Activated CD4-positive, alpha-beta T cell treated with anti-CD3 and anti-CD28 coated beads, Interleukin-10, Interleukin-2, amounts not matched to agents 100 ng/mL and 50 ng/mL, durations not matched to agents 16 hours and 8 hours (primary cell): ENCODE measurements at regions not wholly inside any gene's neighbourhood (a gene's known extent, or its start where the extent isn't known, plus 50 kb on each side); places are given as distances from the start of the nearest gene placed in this dataset.

Experiments used
- DNase-seq: peaks from one replicate; pipeline ENCODE4 v3.0.0-alpha.2; 2020

DNA sequence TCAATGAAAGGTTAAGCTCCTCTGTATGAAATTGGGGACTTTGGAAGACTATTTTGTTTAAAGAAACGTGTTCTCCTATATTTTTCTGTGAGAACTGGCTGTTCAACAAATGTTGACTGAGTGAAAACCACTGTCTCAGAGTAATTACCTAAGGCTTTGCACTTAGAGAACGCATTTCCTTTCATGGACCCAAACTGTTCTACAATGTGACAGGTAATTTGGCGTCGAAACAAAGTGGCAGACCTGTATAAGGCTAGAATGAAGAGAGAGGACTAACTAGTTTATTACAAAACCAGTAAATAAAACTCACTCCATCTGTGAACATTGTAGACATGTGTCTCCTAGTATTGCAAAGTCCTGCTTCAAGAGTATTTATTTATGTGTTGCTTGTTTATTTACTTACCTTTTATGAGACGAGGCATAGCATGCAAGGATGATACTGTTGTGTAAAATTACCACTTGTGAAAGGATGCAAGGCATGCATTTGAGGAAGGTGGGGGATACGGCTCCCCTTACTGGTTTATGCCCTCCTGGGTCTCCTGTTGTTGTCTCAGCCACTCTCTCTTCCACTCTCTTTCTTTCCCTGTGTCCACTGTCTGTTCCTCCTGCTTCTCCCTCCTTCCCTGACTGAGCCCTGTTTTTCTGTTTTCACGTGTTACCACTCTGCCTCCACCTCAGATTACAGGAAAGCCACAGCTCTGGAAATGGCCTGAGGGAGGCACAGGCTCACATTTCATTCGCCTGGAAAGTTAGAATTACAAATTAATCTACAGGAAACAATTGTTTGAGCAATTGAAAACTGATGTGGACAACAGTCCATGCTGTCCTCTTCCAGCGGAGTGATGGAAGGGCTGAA, 444.0 kb upstream of the ZNF608 start:
- no peak for DNase-seq

DNA sequence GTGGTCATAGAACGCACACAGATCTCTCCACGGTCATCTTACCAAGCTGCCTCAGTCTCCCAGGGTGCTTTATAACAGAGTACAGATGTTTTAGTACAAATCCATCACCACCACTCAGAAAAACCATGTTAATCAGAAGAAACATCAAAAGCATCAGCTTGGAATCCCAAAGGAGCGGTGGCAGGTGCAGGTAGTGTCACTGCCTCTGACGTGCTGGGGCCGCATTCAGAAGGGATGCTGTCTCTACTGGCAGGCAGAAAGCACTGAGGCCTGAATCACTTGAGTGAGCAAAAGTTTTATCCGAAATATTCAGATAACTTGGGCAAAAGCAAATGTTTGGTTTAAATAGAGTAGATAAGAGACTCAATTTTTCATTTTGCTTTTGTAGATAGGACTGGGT, 448.4 kb upstream of the ZNF608 start:
- DNase-seq: no peak

DNA sequence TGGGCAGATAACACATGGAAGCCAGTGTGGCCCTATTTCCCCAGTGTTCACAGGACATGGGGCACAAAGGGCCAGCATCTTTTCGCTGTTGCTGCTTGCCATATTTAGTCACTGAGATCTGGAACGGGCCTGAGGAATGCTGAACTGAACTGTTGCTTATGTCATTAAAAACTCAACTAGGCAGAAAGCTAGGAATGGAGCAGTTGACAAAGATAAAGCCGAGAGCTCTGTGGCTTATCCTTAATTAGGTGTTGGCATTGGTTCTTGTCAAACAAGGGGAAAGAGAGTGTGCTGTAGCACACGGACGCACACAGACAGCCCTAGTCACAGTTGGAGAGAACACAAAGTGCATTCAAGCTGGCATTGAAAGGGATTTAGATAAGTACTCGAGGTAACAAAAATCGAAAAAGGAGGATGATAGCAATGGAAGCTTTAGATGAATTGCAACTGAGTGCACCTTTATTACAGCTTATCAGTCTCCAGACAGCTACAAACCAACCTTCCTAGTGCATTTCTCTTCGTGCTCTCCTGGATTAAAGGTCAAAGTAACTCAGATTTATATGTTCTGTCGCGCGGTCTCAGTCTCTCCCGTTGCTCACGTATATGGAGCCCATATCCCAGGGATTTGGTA, 450.2 kb upstream of the ZNF608 start:
- DNase-seq: no peak

DNA sequence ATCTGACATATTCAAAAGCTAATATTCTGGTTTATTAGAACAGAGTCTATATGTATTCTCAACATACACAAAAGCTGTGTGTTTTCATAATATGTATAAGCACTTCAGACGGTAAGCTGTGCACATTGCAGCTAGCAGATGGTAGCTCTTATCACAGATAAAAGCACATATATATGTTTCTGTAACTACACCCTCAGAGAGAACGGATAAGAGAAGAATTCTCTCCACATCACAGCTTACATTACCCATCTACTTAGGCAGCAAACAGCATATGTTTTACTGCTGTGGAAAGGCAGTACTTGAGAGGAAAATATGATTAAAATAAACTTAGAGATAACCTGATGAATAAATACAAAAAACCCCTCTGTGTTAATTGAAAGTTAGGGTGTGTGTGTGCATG, 450.9 kb upstream of the ZNF608 start:
- no peak for DNase-seq

DNA sequence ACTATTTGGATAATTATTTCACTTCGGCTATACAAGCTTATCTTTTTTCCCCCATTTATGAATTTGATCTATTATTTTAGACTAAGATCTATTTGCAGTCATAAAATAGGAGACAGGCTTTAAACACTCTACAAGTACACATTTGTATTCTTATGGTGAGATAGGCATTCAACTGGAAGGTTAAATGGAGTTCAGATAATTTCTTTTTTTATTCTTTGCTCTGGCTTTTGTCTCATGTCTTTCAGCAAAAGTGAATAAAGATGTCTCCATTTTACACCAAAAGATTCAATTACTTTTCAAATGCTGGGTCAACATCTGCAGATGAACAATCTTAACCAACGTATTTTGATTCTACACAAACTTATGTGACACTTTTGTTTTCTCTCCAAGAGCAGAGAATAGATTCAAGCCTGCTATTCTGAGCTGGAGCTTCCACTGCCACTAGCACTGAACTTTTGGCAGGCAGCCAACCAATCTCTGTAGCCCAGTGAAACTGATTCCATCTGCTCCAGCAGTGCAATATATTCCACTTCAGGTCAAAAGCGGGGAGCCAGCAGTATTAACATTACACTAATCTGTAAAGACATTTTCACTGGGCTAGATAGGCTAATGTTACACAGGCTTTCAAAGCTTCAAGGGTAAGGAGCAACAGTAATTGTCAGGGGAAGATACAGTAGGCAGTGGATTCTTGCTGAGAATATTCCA, 452.0 kb upstream of the ZNF608 start:
- DNase-seq: no peak

DNA sequence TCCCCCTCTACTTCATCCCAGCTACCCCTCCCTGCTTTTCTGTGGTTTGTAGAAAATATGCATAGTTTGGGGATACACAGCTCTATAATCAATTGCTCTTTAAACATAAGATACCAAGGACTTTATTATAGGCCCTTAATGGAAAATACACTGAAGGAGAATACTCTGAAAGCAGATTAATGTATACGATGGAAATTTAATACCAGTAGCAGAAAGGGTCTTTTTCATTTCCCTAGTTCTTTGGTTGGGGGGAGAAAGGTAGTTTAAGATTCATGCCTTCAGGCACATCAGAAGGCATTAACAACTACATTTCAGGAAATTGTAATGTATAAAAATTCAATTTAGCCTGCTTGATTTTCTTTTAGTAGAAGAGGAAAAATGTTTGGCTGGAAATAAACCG, 452.9 kb upstream of the ZNF608 start:
- DNase-seq: no peak

DNA sequence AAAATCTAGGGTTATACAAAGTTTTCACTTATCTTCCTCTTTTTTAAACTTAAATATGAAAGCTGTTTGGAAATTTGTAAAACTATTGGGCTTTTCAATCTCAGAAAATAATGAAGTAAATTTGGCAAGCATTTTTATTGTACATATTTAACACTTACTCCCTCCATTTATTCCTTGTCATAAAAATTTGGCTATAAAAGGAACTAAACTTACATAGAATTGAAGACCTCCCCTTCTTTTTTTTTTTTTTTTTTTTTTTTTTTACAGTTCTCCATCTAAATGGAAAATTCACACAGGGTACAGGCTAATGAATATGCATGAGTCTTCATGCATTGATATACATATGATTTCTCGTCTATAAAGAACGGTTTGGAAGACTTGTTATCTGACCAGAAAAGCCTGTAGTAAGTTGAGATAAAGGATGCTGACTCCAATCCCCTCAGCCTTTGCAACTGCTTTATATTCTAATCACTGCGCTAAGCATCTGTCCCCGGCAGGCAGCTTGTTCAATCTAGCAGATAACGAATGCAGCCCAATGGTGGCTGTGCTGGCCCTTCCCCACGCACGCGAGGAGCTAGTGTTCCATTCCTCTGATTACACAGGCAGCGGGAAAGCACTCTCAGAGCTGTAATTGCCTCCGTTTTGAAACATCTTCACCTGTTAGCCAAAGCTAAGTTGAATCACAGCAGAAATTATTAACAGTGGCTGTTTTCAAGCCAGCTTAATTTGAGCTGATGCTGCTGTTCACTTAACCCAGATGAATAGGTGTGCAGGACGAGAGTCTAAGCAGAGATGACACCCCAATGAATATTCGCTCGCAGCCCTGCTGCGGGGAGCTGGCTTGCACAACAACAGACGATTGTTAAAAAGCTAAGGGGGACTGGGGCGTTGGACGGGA, 453.8 kb upstream of the ZNF608 start:
- DNase-seq: no peak

DNA sequence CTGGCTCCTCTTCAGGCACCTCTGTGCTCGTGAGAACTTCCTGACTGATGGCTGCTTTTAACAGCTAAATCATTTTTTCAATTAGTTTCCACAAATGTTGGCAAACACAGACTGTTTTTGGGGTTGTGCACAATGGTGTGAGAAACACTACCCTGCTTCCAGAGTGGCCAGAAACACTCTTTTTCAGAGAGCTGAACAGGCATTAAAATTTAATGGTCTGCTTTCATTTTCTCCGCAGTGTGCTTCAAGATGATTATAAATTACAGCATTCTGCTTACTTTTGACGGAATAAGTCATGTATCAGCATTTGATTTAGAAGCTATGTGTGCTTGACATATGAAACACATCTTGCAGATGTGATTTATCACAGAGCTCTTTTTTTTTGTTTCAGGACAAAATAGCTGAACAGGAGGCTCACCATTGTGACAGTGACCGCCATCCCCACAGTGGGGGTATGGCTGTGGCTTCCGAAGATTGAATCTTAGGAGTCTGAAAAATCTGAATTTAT, 454.5 kb upstream of the ZNF608 start:
- no peak for DNase-seq

DNA sequence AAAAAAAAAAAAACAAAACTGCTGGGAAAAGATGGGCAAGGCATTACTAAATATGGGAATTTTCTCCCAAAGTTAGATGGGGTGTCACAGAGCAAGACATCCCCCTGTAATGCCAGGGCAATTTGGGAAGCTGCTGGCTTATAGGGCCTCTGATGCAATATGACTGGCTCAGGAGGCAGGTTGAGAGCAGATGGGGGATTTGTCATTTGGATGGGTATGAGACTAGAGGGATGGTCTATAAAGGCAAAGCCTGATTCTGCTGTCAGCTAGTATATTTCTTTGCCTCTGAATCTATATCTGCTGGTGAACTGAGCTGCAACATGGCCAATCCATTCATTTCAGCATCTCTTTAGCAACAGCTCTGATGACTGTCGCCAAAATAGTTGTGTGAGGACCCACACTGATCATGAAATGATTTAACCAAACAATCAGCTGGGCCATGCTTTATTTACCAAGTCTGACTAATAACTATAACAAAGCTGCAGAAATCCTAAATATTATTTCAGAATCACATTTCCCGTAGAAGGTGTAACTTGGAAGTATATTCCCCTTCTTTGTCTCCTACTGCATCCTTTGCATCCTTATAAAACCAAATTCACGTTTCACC, 455.1 kb upstream of the ZNF608 start:
- no peak for DNase-seq

DNA sequence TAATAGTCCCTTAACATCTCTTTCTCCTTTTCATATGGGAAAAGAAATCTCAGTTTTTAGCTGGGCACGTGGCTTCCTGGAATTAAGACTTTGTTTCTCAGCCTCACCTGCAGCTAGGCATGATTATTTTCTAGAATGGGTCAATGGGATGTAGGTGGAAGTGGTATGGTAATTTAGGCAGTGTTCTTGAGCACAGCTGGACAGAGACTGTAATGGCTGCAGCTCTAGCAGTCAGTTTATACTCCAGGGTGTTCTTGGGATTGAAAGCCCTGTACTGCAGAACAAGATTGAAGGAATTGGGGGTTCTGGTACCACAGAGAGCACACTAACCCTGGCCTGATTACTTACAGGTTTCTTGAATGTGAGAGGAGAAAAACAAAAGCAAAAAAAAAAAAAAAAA, 455.9 kb upstream of the ZNF608 start:
- DNase-seq: no peak

DNA sequence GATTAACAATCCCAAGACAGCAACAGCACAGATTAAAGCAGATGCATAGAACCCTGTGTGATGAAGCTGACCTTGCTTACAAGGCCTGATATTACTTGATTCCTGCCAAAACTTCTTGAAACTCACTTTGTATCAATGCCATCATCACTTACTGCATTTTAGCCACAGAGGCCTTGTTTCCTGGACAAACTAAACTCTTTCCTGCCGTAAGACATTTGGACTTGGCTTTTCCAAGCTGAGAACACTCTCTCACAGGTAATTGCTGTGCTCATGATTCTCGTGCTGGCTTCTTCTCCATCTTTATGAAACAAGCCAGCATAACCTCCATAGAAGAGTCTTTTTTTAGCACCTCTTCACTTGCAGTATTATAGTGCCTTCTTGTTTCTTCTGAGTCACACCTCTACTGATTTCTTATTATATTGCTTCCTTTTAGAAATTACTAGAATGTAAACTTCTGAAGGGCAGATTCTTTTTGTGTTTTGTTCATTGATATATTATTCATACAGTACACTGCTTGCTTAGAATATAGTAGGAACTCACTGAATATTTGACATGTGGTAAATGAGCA, 456.5 kb upstream of the ZNF608 start:
- no peak for DNase-seq

DNA sequence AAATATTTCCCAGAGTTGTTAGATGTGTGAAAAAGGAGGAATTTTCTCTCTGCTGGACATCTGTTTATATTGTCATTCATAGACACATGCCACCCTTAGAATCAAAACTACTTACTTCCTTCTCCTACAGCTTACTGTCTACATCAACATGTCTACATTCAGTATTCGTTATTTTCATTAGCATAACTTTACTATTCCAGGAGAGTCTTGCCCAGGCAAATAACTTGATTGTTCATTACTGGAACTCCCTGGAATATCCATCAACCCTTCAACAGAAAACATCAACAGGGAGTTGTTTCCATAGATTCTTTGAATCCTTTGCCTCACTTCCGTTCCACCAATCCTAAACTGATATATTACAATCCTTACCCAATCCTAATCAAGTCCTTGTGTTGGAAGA, 457.5 kb upstream of the ZNF608 start:
- no peak for DNase-seq

DNA sequence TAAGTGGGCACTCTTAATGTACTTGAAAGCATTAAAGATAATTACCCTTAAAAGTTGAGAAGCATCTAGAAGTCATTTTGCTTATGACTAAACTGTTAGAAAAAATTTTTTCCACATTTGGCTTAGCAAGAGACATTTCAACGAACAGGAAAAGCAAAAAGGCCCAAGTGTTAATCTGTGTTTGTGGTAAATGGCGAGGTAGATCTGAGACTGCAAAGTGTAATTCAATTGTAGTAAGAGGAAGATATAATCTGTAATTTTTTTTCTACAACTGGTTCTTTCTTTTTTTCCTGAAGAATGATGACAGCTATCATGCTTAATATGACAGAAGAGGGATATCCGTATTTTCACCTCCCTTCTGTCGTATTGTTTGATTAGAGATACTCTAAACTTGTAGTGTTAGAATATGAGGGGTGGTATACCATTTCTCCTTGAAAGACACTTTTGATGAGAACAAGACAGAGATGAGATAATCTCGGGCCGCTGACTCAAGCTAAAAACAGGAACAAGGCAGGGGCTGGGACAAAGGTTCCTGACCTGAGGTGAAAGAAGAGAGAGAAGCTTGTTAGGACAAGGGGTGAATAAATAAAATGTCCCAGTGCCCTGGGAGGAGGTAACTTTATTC, 459.3 kb upstream of the ZNF608 start:
- DNase-seq: no peak

DNA sequence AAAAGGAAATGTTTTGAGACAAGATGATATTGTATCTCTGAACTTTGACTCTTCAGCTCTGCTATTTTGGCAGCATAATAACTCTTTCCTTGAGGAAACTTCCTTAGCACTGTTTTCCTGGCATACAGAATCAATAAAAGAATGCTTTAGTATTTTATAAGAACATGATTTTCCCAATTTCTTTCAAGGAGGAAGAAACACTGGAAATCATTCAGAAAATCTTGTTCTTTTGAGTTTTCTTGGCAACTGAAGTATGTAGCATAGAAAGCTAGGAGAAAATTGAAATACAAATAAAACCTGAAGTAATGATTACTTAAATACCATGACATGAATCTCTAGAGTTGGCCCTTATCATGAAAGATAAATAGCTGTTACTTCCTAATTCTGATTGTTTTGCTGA, 461.4 kb upstream of the ZNF608 start:
- DNase-seq: no peak

DNA sequence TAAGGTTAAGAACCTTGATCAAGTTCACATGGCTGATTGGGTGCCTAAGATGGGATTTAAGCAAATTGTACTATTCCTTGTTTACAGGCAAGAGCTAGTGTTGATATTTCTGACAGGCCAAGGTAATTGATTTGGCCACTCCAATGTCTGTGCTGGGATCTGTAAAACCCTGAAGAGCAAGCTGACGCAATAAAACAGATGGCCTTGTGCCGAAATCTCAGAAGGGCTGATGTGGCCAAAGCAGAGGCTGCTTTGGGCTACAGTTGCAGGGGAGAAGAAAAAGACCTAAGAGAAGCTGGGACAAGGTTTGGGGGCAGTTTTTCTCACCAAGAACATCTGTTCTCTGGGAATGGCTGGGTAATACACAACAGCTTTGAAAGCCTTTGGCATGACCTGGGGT, 463.2 kb upstream of the ZNF608 start:
- DNase-seq: no peak

DNA sequence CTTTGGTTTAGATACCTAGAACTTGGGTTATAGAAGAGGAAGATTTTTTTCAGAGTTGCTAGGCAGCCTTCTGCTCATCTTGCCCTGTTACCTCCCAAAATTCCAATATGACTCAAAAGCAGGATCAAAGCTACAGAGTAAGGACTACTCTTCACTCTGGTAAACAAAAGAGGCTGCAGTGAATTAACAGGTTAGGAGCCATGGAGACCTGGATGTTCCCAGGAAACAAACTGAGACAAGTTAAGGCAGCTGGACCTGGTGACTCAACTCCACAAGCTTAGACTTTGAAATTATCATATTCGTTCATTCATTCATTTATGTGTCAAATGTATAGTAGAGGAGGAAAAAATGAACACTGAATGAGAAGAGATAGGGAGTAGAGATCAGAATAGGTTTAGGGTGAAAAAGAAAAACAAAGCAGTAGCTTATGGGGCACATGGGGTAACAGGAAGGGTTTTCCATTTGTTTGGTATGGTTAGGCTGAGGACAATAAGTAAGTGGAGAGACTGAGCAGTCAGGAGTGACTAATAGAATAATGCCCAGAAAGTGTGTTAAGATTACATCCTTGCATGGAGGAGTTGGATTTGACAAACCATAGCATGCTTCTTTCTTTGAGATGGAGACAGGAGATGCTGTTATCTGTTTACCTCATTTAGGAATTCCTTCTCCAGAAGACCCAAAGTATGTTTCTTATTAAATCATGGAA, 464.0 kb upstream of the ZNF608 start:
- DNase-seq: no peak

DNA sequence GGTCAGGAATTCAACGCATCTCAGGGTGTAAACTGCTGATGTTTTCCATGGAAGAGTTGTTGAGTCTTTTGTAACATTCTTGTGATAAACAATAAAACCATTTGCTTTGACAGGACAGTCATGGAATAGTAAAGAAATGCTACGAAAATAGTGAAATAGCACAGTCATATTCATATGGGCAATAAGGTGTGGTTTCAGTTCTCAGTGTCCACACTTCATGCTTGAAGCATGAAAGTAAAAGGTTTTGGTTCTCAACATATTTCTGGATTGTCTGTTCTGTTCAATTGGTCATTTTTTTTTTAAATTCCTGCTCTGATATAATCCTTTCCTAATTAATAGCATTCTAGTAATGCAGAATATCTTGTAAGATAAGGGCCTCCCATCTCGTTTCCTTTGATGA, 467.6 kb upstream of the ZNF608 start:
- DNase-seq: no peak

DNA sequence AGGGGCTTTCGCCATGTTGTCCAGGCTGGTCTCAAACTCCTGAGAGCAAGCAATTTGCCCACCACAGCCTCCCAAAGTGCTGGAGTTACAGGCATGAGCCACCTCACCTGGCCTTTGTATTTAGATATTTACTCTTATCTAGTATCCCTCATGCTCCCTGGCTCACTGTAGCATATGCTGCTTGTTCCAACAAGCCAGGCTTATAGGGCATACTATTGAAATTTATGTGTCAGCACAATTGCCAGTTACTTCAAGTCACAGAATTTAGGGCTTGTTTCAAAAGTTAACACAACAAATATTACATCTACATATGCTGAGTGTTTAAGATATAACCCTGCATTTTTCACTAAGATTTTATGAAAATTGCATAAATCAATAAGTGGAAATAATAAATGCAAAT, 469.2 kb upstream of the ZNF608 start:
- no peak for DNase-seq

DNA sequence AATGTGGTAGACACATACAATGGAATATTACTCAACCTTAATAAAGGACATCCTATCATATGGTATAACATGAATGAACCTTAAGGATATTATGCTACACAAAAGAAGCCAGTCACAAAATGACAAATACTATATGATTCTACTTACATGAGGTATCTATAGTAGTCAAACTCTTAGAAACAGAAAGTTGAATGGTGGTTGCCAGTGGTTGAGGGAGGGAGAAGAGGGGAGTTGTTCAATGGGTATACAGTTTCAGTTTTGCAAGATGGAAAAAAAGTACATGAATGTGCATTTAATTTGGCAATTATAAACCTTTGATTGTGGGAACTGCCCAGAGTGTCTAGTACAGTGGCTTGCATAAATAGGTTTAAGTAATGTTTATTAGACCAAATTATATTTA, 473.3 kb upstream of the ZNF608 start:
- DNase-seq: no peak

DNA sequence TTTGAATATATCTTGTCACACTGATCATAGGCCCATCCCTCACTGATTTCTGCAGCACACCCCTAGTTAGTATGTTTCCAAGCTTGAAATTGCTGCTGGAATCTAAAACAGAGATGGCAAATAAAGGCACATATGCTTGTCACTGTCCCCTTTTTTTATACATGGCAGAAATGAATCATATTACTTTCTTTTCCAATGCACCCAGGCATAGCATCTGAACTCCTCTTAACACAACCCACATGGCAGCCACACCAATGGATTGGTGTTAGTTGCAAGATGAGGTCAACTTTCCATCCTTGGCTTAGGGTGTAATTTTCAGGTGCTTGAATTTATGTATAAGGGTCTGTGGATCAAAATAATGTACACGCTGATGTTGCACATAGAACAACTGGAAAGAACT, 473.8 kb upstream of the ZNF608 start:
- no peak for DNase-seq
